Retinal pigment epithelial cell (primary cell): ENCODE measurements at regions not wholly inside any gene's neighbourhood (a gene's known extent, or its start where the extent isn't known, plus 50 kb on each side); places are given as distances from the start of the nearest gene placed in this dataset.

Source experiments
- DNase-seq: peaks from one replicate; pipeline ENCODE4 v3.0.0-alpha.2; 2010; ENCODE audit warnings: low read depth
- H3K4me3 ChIP-seq: 2 replicates; pipeline ENCODE4 v1.5.1; 2011; ENCODE audit warnings: mild to moderate bottlenecking, low read length, control low read depth, moderate library complexity
- TF ChIP-seq, protein P1 (sequence below): conservative IDR thresholded peaks from 2 replicates; pipeline ENCODE4 v1.5.1; 2011; ENCODE audit warnings: low read depth, low read length, control low read depth, inconsistent platforms

DNA sequence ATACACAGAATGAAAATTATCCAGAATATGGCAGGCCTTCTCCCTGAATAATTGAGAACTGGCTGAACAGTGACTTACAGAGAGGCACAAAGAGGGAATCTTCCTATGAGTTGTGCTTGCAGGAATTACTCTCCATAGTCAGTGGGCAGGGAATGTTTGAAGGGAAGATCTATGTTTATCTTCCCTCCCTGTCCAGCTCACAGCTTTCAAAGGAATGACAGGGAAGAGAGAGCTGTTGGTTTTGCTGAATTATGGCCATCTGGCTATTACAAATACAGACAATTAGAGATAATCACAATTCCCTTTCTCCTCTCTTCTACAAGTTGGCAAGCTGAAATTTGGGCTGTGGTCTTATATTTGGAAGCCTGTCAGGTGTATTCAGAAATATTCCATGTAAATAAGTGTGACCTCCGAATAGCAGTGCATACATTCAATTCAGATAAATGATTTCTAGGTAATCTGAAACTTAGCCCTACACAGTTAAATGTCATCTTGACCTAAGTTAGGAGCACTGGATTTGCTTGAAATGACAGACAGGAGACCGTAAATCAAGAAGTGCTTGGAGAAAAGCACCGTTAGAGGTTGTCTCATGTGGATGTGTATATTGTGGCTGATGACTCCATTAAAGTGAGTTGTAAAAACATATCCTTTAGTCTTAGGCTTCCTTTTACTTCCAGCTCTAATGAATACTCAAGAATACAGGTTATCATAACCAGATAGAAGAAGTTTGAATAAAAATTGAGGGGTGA is 136.8 kb downstream of the C4orf33 start:
- no peak for DNase-seq
- TF ChIP-seq, protein P1, sequence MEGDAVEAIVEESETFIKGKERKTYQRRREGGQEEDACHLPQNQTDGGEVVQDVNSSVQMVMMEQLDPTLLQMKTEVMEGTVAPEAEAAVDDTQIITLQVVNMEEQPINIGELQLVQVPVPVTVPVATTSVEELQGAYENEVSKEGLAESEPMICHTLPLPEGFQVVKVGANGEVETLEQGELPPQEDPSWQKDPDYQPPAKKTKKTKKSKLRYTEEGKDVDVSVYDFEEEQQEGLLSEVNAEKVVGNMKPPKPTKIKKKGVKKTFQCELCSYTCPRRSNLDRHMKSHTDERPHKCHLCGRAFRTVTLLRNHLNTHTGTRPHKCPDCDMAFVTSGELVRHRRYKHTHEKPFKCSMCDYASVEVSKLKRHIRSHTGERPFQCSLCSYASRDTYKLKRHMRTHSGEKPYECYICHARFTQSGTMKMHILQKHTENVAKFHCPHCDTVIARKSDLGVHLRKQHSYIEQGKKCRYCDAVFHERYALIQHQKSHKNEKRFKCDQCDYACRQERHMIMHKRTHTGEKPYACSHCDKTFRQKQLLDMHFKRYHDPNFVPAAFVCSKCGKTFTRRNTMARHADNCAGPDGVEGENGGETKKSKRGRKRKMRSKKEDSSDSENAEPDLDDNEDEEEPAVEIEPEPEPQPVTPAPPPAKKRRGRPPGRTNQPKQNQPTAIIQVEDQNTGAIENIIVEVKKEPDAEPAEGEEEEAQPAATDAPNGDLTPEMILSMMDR: no peak
- no peak overlapping the region for H3K4me3 ChIP-seq

DNA sequence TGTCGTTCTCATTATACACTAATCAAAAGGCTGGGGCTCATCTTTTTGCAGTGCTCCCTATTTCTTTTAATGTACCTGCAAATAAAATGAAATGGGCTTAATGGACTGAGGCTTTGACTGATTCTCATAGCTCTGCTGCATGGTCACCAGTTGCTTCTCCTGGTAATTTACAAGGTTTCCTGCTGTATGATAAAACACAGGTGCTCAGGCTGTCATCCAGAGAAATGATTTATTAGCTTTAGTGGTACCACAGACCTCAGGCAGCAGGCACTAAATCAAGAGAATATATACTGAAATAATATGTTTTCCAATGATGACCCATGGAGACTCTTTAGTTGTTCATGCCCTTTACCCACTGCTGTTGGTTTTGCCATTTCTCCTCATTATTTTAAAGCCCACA is 137.7 kb downstream of the C4orf33 start:
- no peak for DNase-seq
- TF ChIP-seq, protein P1: no peak
- H3K4me3 ChIP-seq: no peak overlapping the region

DNA sequence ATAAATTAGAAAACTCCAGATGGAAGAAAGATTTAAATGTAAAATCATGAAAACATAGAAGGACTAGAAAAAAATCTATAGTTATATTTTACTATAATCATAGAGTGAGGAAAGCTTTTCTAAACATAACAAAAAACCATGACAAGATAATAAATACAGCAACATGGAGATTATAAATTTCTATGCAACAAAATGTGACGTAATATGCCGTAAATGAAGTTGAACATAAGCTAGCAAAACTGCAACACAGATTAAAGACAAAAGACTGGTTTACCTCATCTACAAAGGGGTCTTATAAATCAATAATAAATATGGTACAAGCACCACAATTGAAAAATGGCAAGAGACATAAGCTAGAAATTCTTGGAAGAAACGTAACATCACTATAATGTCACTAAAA is 140.4 kb downstream of the C4orf33 start:
- H3K4me3 ChIP-seq: no peak overlapping the region
- TF ChIP-seq, protein P1: no peak
- DNase-seq: no peak

DNA sequence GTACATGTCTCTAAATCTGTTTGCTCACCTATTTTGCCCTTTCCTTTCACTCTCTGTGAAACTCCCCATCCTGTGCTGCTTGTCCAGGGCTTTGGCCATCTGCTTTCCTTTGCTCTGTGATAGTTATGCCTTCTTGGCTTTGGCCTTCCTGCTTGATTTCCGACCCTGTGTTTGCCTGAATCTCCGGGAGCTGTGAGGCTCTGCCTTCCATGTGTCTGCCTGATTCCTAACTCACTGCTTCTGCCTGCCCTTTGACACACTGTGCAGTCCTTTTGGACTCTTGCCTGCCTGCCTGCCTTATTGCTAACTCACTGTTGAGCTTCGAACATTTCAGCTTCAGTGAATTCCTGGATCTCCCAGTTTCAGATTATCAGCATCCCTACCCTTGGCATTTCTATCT is 143.1 kb downstream of the C4orf33 start:
- TF ChIP-seq, protein P1: no peak
- H3K4me3 ChIP-seq: no peak overlapping the region
- no peak for DNase-seq

DNA sequence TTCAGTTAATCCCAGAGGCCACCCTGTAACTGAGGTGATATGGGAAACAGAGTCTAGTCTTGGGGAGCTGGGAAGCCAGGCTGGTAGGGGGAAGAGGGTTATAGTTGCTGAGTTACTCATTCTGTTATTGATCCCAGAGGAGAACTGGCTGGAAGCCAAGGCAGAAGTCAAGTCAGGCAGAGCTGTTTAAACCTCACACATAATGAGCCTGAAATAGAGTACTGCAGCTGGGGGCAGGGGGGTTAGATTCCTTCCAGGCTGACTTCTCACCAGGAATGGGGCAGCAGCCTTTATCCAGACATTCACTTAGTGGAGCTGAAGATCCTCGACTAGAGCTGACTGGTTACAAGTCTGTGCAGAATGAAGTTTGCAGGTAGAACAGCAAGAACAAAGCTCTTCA is 144.9 kb downstream of the C4orf33 start:
- TF ChIP-seq, protein P1: no peak
- H3K4me3 ChIP-seq: no peak overlapping the region
- DNase-seq: peak; percentile 27

DNA sequence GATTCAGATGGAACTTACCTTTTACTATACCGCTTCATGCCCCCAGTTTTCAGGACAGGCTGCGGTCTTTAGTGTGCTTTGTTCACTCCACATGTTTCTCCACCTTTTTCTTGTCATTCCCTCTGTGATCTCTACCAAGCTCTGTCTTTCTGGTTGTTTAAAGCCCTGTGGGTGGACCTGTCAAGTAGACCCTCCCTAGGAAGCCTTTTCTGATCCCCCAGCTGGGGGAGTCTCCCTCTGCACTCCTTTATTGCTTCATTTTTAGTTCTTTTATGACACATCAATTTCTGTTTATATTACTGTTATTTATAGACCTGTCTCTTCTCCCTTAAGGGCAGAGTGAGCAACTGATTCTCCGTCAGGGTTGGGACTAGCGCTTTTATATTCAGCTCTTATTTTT is 150.2 kb downstream of the C4orf33 start:
- TF ChIP-seq, protein P1: no peak
- no peak overlapping the region for H3K4me3 ChIP-seq
- no peak for DNase-seq

DNA sequence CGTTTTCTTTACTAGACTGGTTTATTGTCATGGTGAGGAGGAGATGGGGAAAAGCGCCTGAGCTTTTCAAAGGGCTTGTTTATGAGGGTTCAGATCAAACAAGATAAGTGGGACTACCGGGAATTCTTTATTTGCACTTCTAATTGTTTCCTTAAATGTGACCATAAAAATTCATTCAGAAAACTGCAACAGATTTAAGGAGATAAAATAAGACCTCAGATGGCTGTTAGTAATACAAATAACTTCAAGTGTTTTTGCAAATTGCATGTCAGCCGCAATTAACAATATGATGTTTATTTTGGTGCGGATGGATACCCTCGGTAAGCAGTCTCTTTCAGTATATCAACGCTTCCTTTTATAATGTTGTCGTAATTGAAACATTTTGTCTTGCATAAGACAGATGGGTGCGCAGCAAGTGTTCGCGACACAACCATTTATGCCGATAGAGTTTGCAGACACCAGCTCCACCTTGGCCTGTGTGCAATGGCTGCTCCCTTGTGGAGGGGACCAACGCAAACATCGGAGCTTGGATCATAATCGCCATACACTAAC is 151.0 kb downstream of the C4orf33 start:
- no peak overlapping the region for H3K4me3 ChIP-seq
- no peak for DNase-seq
- TF ChIP-seq, protein P1: no peak
